ENCODE measurements at regions not wholly inside any gene's neighbourhood (a gene's known extent, or its start where the extent isn't known, plus 50 kb on each side); places are given as distances from the start of the nearest gene placed in this dataset.

DNA sequence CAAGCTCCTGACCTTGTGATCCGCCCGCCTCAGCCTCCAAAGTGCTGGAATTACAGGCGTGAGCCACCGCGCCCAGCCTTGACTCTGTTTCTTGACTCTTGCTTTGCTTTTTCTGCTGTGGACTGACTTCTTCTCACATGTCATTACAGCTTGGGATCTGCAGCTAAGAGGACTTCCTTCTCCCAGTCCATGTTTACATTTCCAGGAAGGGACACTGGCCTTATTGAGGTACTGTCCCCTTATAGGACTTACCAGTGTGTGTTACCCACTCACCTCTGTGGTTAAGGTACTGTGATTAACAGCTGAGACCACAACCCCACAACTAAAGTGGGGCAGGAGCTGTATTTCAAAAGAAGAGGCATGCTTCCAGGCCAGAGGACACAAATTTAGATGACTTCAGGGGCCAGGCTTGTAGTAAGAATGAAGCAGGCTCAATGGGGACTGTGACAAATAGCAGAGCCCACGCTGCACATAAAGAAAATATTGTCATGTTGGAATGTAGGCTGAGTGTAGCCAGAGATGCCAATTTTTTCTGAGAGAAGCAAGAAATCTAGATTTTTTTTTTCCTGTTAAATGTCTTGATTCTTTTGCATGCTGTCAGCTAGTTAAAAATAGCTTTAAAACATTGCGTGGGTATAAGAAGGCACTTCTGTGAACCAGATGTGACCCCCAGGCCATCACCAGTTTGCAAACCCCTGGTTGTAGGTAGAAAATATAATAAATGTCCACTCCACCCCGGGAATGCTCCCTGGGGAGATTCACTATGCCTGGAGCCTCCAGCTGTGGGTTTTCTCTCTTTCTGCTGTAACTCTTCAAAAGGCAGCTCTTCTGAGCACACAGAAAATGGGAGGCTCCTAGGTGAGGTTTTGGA, 75.0 kb downstream of the PTPDC1 start:
- DNase-seq: no peak

DNA sequence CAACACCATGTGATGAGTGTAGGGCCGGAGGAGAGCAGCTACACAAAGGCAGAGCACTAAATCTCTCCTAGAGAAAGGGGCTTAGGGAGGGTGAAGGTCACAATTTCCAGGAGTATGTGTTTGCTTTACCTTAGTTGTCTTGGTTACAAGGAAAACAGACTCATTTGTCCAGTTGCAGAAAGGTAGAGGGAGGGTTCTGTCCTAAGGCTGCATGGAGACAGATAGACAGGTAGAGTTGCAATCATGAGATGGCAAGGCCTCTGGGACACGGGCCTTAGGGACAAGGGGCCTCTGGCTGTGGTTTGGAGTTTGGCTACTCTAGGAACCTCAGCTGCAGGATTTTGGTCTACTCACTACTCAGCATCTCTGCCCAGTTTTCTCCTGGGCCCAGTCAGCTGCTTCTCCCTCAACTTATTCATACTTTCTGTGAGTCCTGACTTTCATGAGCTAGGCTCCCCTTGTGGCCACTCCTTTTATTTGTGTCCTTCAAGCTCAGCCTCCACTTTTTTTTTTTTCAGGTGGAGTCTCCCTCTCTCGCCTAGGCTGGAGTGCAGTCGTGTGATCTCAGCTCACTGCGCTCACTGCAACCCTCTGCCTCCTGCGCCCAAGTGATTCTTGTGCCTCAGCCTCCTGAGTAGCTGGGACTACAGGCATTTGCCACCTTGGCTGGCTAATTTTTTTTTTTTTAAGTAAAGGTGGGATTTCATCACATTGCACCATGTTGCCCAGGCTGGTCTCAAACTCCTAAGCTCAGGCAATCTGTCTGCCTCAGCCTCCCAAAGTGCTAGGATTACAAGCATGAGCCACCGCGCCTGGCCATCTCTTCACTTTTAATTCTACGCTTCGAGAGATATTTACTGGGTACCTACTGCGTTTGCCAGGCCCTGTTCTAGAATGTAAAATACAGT, 76.6 kb downstream of the PTPDC1 start:
- no peak for DNase-seq

DNA sequence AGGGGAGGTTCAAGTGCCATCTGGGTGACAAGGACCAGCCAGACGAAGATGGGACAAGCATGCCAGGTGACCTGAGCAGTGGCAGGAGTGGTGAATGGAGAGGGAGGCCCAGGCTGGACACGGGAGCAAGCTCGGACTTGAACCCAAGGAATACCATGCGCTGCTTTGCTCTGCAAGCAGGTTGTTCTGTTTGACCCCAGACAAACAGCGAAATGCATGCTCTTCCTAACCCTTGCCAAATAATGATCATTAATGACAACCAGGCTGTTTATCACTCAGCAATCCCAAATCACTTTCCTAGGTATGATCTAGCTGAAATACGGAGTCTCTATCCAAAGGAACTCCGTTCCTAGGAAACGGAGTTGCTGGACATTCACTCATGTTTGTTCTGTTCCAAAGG, 77.4 kb downstream of the PTPDC1 start:
- no peak for DNase-seq

DNA sequence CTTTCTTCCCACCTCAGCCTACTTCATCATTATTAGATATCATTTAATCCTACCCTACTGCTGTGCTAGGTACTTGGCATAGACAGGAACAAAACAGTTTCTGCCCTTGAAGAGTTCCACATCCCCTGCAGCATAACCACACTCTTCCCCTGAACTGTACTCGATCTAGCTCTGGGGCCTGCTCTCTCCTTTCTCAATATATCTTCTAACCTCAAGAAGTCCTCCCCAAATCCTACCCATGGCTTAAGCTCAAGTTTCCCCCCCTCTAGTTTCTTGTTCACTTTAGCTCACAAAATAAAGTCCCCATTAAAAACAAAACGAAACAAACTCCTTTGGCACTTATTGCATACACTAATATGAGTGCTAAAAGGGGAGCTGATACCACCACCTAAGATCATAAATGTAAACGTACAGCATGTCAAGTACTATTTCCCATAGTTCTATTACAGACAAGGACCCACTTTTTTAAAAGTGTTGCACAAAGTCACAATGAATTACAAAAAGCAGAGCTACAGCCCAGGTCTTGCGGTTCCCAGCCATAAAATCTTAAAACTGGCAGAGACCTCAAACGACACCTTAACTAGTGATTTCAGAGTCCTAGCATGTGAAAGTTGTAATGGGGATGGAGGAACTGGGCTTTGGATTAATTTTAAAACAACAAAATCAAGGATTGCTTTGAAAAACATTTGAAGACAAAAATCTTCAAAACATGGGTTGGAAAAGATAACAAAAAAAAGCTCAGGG, 80.7 kb downstream of the PTPDC1 start:
- DNase-seq: no peak

DNA sequence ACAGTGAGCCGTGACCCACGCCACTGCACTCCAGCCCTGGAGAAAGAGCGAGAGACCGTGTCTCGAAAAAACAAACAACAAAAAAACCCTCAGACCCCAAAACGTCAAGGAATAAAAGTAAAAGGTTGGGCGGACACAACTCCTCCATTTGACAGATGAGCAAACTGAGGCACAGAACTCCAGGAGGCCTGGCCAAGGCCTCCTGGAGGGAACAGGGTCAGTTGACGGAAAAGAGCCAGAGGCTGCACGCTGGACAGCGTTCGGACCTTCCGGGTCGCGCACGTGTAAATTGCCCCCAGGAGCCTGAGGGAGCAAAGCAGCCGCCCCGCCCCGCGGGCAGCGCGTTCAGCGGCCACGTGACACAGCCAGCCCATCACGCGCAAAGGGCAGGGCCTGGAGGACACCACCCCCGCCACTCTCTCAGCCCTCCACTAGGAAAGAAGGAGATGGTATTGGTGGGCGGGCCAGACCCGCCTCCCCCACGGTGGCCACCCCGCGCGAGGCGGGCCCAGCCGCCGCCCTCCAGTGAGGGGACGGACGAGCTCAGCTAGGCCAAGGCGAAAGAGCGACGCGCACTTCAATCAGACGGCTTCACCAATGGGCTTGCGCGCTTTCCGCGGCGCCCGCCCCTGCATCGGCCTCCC, 81.5 kb downstream of the PTPDC1 start:
- DNase-seq: peak; percentile 98

DNA sequence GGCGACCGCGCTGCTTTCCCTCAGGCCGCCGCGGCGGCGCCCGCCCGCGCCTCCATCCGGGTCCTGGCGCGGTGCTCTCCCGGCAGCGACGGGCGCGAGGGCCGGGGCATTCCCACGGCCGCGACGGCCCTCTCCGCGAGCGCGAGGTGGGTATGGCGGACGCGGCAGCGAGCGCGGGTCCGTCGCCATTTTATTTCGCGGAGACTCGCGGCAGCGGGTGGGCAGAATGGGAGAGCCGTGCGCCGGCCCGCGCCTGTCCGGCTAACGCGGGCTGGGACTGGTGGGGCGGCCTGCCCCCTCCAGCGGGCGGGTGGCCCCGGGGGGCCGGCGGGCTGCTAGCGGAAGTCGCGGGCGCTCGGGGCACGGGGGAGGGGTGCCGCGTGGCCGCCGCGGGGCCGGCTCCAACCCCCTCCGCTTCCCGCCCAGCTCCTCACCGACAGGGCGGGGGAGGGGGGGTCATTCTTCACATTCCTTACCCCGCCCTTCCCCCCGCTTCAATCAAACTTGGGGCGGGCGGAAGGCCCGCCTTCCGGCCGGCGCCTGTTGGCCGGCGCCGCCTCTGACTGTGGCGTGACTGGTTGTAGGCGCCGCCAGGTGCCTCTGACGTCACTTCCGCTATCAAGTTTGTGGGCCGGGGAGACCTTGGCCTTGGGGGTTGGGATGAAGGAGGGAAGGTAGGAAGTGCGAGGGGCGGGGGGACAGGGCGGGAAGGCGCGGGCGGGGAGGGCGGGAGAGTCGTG, 82.1 kb downstream of the PTPDC1 start:
- peak; percentile 96 for DNase-seq

DNA sequence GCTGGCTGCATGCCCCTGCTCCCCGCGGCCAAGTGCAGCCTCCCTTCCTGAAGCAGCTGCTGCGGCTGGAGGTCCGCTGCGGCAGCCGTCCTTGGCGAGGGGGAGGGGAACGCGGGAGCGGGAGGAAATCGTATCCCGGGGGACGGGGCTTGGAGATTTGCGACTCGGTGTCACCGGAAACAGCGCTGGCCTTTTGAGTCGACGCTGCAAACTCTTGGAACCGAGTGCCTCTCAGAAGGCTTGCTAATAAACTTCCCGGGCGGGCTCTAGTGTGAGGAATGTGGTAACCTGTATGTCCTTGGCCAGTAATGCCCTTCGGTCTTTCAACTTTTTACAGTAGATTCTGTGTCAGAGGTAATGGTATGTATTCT, 82.7 kb downstream of the PTPDC1 start:
- DNase-seq: no peak

DNA sequence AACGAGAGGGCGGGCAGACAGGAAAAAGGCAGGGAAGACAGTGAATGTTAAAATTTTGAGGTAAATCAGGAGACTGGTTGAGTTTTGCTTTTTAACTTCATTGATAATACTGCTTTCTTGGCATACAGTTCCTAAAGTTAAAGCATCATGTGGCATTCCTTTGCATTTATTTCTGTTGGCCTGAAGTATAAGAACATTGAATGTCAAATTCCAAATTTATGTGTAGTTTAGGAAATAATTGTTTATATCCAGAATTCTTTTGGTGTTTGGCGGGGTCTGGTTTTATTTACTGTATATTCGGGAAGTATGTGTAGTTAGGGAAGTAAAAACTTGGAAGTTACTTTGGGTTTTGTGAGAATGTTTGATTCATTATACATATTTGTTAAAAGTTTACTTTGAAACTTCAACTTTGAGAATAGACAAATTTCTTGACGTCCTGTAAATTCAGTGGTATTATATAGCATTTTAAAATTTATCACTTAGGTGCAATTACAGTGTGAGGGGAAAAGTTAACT, 83.2 kb downstream of the PTPDC1 start:
- no peak for DNase-seq

DNA sequence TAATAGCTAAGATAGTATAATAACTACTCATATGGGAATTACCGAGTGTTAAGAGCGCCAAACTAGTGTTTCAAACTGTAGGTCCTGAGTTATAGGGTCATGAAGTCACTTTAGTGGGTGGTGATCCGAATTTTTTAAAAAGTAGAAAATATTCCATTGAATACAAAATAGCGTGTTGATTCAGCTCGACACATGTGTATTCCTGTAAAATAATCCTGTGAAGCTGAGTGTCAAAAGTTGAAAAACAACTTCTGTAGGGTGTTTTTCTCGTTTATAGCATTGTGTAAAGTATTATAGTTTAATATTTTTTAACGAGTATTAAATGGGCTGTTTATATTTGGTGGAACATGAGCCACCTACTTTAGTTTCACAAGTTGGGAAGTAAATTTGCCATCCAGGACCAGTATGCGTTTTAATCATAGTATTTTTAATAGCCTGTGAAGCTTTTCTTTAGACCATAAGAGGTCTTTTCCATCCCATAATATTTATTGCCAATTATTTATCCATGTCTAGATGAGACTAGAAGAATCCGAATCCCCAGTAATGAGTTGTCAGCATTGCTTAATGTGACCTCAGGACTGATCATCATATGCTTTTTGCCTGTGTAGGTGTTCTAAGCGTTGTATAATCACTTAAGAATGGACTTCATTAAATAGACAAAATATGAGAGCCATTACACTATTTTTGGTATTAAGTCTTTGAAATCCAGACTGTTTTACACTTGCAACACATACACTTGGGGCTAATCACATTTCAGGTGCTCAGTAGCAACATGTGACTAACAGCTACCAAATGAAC, 84.1 kb downstream of the PTPDC1 start:
- DNase-seq: no peak

DNA sequence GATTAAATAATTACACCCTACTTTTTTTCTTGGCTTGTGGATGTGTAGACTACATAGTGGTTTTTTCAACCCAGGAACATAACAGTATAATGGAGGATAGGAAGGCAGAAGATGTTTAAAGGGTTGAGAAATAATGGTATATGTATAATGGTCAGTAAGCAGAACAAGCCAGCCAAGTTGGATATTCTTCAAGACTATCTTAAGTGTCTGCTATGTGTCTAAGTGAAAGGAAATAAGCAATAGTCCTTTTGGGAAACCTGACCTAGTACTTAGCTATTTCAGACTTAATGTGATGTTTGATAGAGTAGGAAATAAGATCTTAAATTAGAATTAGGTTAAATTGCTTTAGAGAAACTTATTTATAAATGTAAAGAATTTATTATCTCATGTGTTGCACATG, 85.7 kb downstream of the PTPDC1 start:
- DNase-seq: no peak

DNA sequence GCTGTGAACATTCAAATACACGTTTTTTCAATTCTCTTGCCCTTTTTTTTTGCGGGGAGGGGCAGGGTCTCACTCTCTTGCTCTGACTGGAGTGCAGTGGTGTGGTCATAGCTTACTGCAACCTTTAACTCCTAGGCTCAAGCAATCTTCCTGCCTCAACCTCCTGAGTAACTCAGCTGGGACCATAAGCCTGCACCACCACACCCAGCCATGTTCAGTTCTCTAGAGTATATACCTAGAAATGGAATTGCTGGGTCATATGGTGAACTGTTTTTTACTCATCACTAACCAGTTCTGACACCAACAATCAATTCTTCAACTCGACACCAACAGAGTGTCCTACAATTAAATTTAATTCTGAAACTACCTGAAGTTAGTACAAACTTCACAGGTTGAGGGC, 85.5 kb upstream of the ZNF169 start:
- peak; percentile 61 for DNase-seq

DNA sequence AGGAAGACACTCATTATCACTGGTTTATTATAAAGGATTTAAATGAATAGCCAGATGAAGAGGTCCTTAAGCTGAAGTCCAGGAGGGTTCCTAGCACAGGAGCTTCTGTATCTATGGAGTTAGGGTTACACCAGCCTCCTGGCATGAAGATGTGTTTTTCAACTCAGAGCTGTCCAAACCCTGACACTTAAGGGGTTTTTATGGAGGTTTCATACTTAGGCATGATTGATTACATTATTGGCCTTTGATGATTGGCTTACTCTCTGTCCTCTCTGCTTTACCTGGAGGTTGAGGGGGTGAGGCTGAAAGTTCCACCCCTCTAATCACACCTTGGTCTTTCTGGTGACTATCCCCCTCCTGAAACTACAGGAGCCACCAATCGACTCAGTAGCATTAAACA, 84.9 kb upstream of the ZNF169 start:
- no peak for DNase-seq

DNA sequence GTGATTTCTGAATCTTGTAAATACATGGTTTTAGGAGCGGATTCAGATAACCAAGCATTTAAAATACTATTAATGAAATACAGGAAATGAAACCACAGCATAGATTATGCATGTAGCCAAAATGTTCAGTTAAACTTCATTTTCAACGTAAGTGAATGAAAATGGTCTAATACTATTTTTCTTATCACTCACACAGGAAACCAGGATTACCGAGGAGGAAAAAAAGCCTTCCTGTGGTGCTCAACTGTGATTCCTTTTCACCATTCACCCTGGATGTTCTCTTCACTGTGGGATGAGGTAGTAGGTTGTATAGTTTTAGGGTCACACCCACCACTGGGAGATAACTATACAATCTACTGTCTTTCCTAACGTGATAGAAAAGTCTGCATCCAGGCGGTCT, 83.4 kb upstream of the ZNF169 start:
- DNase-seq: no peak

DNA sequence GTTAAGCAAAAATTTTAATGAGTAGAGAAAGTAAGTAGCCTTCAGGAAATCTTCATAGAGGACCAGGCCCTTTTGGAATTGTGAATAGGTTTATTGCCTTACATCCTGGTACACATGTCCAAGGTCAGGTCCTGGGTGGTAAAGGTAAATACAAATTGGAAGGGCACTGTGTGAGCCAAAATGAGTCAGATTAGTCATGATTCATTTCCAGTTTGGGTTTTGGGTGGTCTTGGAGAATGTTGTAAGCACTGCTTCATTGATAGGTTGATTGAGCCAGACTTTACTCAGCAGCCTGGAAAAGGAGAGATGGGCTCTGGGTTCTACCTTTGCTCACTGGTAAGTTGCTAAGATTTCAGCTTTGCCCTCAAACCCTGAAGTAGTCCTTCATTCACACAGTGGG, 82.5 kb upstream of the ZNF169 start:
- DNase-seq: no peak

DNA sequence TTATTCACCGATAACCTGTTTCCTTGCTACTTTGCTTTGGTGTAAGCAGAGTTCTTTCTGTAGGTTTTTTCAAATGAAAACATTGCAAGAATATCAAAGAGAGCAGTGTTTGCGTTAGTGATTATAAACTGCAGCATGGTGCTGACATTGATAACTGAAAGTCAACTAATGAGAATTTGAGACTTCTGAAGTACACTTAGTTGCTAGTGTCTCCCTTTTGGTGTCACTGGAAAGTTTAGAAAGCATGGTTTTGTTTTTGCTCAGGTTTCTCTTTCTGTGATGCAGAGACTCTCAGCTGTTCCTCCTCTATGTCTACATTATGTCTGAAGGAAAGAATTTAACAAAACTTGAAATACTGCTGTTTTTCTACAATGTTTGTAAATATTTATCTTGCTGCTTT, 80.2 kb upstream of the ZNF169 start:
- no peak for DNase-seq

DNA sequence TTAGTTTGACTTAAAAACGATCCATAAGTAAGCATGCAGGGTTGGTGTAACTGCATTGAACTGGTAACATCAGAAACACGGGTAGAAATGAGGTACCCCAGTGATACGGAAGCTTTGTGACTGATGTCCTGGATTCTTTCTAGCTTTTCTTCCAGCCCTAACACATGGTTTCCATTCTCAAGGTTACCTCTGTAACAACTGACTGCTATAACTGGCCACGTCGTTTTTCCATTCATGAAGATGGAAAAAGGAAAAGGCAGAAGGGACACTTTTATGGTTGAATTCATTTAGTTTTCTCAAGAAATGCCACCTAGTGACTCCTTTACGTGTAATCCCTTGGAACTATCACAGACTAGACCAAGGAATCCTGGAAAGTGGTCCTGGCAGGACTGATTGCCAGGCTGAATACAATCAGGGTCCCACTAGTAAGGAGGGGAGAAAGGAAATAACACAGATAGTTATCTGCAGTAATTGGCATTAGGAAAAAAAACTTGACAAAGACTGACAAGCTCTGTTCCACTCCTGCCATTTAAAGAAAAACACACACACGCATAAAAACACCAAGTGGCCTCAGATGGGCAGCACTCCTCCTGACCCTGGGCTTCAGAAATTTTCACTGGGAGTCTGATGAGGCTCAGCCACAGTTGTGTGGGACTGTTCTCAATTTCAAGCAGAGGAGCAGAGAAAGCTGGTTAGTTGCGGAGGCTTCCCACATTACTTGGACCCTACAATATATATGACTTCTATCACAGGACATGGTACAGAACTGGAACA, 77.5 kb upstream of the ZNF169 start:
- no peak for DNase-seq

DNA sequence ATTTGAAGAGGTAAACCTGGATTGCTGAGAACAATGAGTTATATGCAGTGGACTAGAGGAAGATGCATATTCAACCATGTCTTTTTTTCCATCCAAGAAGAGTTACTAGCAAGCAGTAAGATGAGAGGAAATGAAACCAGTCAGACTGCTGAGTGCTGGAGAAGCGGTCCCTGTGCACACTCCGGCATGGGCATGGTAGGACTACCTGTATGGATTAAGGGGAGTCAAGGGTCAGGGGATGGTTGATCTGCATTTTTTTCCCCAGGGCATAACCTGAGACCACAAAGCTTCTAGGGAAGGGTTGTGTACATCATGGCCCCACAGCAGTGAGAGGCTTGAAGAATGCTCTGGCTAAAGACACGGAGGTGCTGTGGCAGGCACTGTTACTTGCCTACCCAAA, 76.6 kb upstream of the ZNF169 start:
- DNase-seq: no peak

DNA sequence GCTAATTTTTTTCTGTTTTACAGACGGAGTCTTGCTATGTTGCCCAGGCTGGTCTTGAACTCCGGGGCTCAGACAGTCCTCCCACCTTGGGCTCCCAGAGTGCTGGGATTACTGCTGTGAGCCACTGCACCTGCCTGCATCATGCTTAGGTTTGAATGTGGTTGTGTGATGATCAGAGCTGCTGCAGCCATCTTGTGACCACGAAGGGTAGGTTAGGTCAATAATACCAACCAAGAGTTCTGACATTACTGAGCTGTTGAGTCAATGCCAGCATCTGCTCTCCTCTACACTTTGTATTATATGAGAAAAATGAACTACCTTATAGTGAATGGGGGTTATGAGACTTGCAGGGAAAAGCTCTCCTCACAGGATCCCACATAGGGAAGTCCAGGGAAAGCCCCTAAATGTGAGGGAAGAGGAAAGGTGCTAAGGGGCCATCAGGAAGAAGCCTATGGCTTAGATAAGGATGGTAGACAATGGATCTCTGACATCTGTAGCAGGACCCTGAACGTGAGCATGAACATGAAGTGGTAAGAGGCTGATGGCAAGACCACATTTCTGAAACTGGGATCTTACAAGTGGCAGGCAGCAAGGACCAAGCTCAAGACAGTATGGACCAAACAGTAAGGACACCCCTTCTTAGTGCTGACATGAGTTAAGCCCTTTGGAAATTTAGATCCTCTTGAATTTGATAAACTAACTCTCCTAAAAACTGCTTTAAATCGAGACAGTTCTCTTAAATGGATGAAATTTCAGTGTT, 75.7 kb upstream of the ZNF169 start:
- no peak for DNase-seq

DNA sequence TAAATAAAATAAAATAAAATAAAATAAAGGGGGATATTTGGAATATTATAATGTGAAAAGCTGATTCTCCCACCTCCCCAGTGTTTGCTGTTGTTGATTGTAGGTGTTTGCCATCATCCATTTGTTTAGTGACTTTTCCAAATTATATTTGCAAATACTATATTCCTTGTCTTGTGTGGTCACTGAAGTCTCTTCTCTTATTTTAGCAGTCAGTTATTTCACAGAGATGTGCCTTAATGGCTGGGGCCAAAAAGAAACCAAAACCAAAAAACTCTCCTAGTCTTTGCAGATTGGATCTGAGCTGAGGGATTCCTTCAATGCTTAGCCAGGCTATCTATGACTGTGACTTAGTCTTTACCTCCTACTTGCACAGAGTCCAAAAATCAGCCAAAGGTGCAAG, 70.9 kb upstream of the ZNF169 start:
- DNase-seq: no peak
